CD4-positive, alpha-beta T cell treated with Interleukin-15 for 4 hours (primary cell): ENCODE measurements at regions not wholly inside any gene's neighbourhood (a gene's known extent, or its start where the extent isn't known, plus 50 kb on each side); places are given as distances from the start of the nearest gene placed in this dataset.
"Not testable (repeated sequence)": the region's sequence is repeated elsewhere in the genome, so short reads cannot be mapped to it uniquely, and the experiment has no call there.

ENCODE experiments used
- DNase-seq: peaks from one replicate; pipeline ENCODE4 v3.0.0-alpha.2; 2020; ENCODE audit warnings: low spot score

DNA sequence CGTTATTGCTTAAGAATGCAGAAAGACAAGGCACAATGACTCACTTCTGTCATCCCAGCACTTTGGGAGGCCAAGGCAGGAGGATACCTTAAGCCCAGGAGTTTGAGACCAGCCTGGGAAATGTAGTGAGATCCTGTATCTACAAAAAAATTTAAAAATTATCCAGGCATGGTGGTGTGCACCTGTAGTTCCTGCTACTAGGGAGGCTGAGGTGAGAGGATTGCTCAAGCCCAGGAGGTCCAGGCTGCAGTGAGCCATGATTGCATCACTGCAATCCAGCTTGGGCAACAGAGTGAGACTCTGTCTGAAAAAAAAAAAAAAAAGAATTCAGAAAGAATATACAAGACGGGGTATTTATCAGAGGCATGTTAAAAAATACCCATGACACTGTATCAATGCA is 182.0 kb upstream of the SPOPL start:
- no peak for DNase-seq

- DNase-seq = no peak
These were observed 180.1 kb upstream of the SPOPL start for GRCh38 chr2:138321458-138321857.

- DNase-seq = no peak
These were observed 178.0 kb upstream of the SPOPL start for GRCh38 chr2:138323382-138324067.

- DNase-seq = no peak
These were observed 177.3 kb upstream of the SPOPL start for GRCh38 chr2:138324068-138324771.

DNA sequence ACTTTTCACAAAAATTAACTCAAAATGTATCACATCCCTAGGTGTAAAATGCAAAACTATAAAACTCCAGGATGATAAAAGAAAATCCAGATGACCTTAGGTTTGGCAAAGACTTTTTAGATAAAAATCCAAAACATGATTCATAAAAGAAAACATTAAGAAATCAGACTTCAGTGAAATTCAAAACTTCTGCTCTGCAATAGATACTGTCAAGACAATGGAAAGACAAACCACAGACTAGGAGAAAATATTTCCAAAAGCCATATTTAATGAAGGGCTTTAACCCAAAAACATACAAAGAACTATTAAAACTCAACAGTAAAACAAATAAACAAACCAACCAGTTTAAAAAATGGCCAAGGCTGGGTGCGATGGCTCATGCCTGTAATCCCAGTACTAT is 173.6 kb upstream of the SPOPL start:
- no peak for DNase-seq

GRCh38 chr2:138329162-138329561 is 172.4 kb upstream of the SPOPL start:
- no peak for DNase-seq

GRCh38 chr2:138329591-138329990 is 172.0 kb upstream of the SPOPL start:
- DNase-seq = no peak

DNA sequence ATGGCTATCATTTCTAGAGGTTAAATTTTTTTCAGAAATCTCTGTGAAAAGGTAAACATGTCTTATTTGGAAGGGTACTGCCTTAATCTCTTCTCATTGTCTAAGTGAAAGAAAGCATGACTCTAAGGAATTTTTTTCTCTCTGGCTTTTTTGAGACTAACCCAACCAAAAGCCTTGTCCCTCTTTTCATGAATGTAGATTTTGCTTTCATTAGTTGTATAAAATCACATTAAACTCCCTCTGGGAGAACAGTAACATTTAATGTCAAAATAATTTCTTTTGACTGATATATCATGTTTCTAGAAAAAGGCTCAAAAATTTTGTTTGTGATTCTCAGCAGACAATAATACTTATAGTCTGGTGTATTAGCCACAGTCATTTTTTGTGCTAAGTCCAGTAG is 168.4 kb upstream of the SPOPL start:
- DNase-seq = no peak

GRCh38 chr2:138333677-138334076 is 167.9 kb upstream of the SPOPL start:
- no peak for DNase-seq

DNA sequence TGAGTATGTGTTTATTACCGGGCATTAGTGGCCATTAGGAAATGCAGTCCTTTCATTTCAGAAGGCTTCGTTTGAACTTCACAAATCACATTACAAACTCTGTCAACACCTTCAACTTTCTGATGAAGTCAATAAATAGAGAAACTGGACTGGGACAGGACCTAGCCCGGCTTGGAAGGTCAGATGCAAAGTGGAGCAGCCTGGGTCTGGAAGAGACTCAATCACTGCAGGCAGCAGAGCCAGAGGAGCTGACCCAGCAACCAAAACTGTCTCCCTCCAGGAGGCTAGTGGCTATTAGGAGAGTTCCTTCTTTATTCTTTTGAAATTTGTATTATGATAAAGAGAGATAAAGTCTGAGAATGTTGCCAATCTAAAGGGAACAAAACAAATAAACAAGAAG is 167.2 kb upstream of the SPOPL start:
- DNase-seq = no peak

DNA sequence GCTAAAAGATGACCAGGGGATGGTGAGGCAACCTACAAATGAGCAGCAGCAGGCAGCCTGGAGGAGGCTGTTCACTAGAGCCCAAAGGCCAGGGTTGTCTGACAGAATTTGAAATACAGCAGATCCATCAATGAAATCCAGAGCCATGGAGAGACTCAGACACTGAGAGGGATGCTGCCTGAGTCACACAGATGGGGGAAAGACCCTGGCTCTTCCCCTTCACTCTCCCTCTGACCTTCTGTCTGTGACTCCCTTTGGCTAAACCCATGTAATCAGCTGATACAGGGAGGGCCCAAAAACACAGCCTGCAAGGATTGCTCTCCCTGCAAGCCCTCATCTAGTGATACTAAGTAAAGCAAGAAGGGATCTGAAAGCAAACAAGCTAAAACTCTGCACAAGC is 166.5 kb upstream of the SPOPL start:
- DNase-seq = no peak

- DNase-seq = no peak
These were observed 165.4 kb upstream of the SPOPL start for GRCh38 chr2:138336146-138336545.

DNA sequence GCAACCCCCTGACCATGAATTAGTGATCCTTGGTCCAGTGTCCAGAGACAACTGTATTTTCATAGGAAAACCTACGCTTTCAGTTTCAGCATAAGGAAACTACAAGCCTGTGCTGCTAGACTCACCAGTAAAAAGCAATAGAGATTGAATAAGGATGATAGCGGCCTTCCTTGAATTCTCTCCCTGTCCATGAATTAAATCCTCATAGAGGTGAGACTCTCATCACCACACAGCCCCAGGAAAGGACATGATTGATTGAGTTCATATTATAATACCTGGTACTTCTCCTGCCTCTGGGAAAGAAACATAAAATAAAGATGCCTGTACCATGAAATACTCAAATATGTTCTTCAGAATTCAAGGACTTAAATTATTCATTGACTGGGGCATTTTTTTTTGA is 146.3 kb upstream of the SPOPL start:
- no peak for DNase-seq

GRCh38 chr2:138356178-138356577 is 145.4 kb upstream of the SPOPL start:
- DNase-seq = no peak

GRCh38 chr2:138359532-138359931 is 142.0 kb upstream of the SPOPL start:
- DNase-seq = no peak

- DNase-seq = no peak
These were observed 136.9 kb upstream of the SPOPL start for GRCh38 chr2:138364554-138365162.

DNA sequence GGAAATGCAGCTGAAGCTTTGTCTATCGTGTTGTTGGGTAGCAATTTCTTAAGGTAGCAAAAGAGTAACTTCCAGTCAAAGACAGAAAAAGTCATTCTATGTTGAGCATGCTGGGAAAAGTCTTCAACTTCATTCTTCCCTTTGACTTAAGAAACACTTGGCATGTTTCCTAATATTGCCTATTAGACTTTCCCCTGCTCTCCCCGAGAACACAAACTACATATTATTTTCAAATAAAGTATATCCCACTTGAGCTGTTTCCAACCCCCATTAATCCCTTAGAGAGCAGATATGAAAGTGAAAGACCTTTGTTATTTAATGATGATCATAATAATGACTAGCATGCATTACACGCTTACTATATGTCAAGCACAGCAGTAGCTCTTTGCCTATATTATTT is 136.0 kb upstream of the SPOPL start:
- no peak for DNase-seq

DNA sequence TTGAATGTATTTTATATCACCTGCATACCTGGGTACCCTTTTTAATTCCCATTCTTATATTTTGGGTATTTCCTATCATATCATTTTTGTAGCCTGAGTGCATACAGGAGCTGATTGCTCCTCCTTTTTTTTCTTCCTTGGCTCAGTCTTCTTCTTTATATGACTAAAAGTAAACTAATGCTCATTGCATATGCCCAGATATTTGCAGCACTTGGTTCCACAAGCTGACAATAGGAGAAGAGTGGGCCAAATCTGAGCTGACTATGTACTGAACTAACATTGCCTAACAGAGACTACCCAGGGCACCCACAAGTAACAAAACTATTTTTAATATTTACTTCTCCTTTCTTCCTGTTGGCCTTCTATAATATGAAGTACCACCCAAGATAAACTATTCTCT is 131.7 kb upstream of the SPOPL start:
- DNase-seq = no peak

- DNase-seq = no peak
These were observed 127.6 kb upstream of the SPOPL start for GRCh38 chr2:138373993-138374408.

DNA sequence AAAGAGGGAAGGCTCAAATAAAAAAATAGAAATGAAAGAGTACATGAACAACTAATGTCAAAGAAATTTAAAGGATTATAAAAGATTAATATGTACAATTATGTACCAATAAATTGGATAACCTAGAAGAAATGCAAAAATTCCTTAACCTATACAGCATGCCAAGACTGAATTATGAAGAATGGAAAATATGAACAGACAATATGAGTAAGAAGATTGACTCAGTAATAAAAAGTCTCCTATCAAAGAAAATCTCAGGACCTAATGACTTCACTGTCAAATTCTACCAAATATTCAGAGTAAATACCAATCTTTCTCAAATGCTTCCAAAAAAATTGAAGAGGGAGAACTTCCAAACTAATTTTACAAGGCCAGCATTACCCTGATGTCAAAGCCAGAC is 120.2 kb upstream of the SPOPL start:
- no peak for DNase-seq

DNA sequence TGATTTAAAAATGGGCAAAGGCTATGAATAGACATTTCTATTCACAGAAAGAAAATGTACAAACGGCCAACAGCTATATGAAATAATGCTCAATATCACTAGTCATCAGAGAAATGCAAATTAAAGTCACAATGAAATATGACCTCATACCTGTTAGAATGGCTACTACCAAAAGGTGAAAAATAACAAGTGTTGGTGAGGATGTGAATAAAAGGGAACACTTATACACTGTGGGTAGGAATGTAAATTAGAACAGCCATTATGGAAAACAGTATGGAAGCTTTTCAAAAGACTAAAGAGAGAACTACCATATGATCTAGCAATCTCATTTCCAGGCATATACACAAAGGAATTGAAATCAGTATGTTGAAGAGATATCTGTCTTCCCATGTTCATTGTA is 118.9 kb upstream of the SPOPL start:
- no peak for DNase-seq

DNA sequence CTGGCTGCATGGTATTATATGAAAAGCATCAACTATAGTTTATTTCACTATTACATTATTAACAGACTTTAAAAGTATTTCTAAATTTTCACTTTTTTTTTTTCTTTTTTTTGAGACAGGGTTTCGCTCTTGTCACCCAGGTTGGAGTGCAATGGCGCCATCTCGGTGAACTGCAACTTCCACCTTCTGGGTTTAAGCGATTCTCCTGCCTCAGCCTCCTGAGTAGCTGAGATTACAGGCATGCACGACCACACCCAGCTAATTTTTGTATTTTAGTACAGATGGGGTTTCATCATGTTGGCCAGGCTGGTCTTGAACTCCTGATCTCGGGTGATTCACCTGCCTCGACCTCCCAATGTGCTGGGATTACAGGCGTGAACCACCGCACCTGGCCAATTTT is 115.4 kb upstream of the SPOPL start:
- not testable (repeated sequence) for DNase-seq

- DNase-seq = no peak
These were observed 112.5 kb upstream of the SPOPL start for GRCh38 chr2:138389063-138389462.
